Neural progenitor cell (in vitro differentiated cells): ENCODE measurements at regions not wholly inside any gene's neighbourhood (a gene's known extent, or its start where the extent isn't known, plus 50 kb on each side); places are given as distances from the start of the nearest gene placed in this dataset.

Experiments used
- DNase-seq: peaks from one replicate; pipeline ENCODE4 v3.0.0-alpha.2; 2016; ENCODE audit warnings: low spot score
- H2AFZ ChIP-seq: fragments of 200-600 bp; sonication (generic); replicated peaks from 2 replicates; pipeline ENCODE4 v1.6.1; 2016; ENCODE audit warnings: antibody characterized with exemption
- H3F3A ChIP-seq: fragments of 200-600 bp; sonication (generic); 2 replicates; pipeline ENCODE4 v1.6.1; 2016; ENCODE audit warnings: antibody characterized with exemption, low read depth
- H3K27ac ChIP-seq: fragments of 200-600 bp; sonication (generic); 2 replicates; pipeline ENCODE4 v1.5.1; 2016; ENCODE audit warnings: mild to moderate bottlenecking
- H3K27me3 ChIP-seq: fragments of 200-600 bp; sonication (generic); 2 replicates; pipeline ENCODE4 v1.6.1; 2016; ENCODE audit warnings: mild to moderate bottlenecking, moderate library complexity
- H3K36me3 ChIP-seq: fragments of 200-600 bp; sonication (generic); 2 replicates; pipeline ENCODE4 v1.5.1; 2016
- H3K4me1 ChIP-seq: fragments of 200-600 bp; sonication (generic); 2 replicates; pipeline ENCODE4 v1.6.1; 2016; ENCODE audit warnings: mixed run types
- H3K4me2 ChIP-seq: fragments of 200-600 bp; sonication (generic); 2 replicates; pipeline ENCODE4 v1.6.1; 2016
- H3K4me3 ChIP-seq: fragments of 200-600 bp; sonication (generic); 2 replicates; pipeline ENCODE4 v1.5.1; 2016
- H3K79me2 ChIP-seq: fragments of 200-600 bp; sonication (generic); 2 replicates; pipeline ENCODE4 v1.6.1; 2016; ENCODE audit warnings: low read depth
- H3K9ac ChIP-seq: fragments of 200-600 bp; sonication (generic); 2 replicates; pipeline ENCODE4 v1.6.1; 2016
- H3K9me3 ChIP-seq: fragments of 200-600 bp; sonication (generic); 2 replicates; pipeline ENCODE4 v1.5.1; 2016; ENCODE audit warnings: low read depth
- H4K20me1 ChIP-seq: fragments of 200-600 bp; sonication (generic); 2 replicates; pipeline ENCODE4 v1.6.1; 2016; ENCODE audit warnings: low read depth
- H3K27ac Mint-ChIP-seq: 3 replicates; pipeline ENCODE4 v1.8.0; 2021; ENCODE audit warnings: mixed read lengths
- H3K27me3 Mint-ChIP-seq: 2 replicates; pipeline ENCODE4 v1.8.0; 2022; ENCODE audit warnings: low read depth, mild to moderate bottlenecking, inconsistent platforms, moderate library complexity, mixed read lengths; ENCODE audit not compliant: insufficient read depth
- H3K36me3 Mint-ChIP-seq: 3 replicates; pipeline ENCODE4 v1.8.0; 2021; ENCODE audit warnings: mixed read lengths
- H3K4me1 Mint-ChIP-seq: 3 replicates; pipeline ENCODE4 v1.8.0; 2021; ENCODE audit warnings: mixed read lengths
- H3K4me3 Mint-ChIP-seq: 3 replicates; pipeline ENCODE4 v1.8.0; 2021; ENCODE audit warnings: mild to moderate bottlenecking, moderate library complexity, mixed read lengths
- H3K9me3 Mint-ChIP-seq: 3 replicates; pipeline ENCODE4 v1.8.0; 2020; ENCODE audit warnings: mixed read lengths
- CTCF ChIP-seq: fragments of 200-600 bp; sonication (generic); IDR thresholded peaks from 2 replicates; pipeline ENCODE4 v1.5.1; 2017; ENCODE audit warnings: antibody characterized with exemption, mild to moderate bottlenecking
- EZH2 ChIP-seq: fragments of 200-600 bp; sonication (generic); IDR thresholded peaks from 2 replicates; pipeline ENCODE4 v1.6.1; 2017; ENCODE audit warnings: antibody characterized with exemption, mild to moderate bottlenecking, moderate library complexity
- EZH2phosphoT487 ChIP-seq: fragments of 200-600 bp; sonication (generic); IDR thresholded peaks from 2 replicates; pipeline ENCODE4 v1.6.1; 2017; ENCODE audit warnings: antibody characterized with exemption

- no peaks in the 10 kb centered on the region for H3K9me3 Mint-ChIP-seq
- Histone ChIP-seq H3K9me3 (no peaks in the 10 kb centered on the region), H4K20me1 (no peaks in the 10 kb centered on the region), H2AFZ (no peak overlapping the region), H3K4me2 (no peak overlapping the region), H3F3A (no peaks in the 10 kb centered on the region), H3K4me1 (no peaks in the 10 kb centered on the region), H3K4me3 (no peak overlapping the region), H3K36me3 (no peaks in the 10 kb centered on the region), H3K27ac (no peak overlapping the region), H3K27me3 (no peaks in the 10 kb centered on the region), H3K9ac (no peak overlapping the region), H3K79me2 (no peaks in the 10 kb centered on the region)
- H3K36me3 Mint-ChIP-seq = no peaks in the 10 kb centered on the region
- H3K27me3 Mint-ChIP-seq = no peaks in the 10 kb centered on the region
- no peak for DNase-seq
- peaks cover 21% of the 10 kb centered on the region for H3K4me1 Mint-ChIP-seq
- no peak for TF ChIP-seq EZH2
- TF ChIP-seq EZH2phosphoT487 = no peak
- TF ChIP-seq CTCF = no peak
- no peak overlapping the region for H3K27ac Mint-ChIP-seq
- H3K4me3 Mint-ChIP-seq = no peak overlapping the region
These were observed 267.2 kb downstream of the SH3BP4 start for GRCh38 chr2:235219048-235219447.

GRCh38 chr2:235220331-235220730, 268.5 kb downstream of the SH3BP4 start:
- Mint-ChIP-seq H3K9me3 (no peaks in the 10 kb centered on the region), H3K27me3 (no peaks in the 10 kb centered on the region), H3K4me1 (peaks cover 21% of the 10 kb centered on the region), H3K4me3 (no peak overlapping the region), H3K36me3 (no peaks in the 10 kb centered on the region), H3K27ac (no peak overlapping the region)
- no peaks in the 10 kb centered on the region for H3F3A ChIP-seq
- H2AFZ ChIP-seq = no peak overlapping the region
- no peaks in the 10 kb centered on the region for H3K9me3 ChIP-seq
- no peak overlapping the region for H3K27ac ChIP-seq
- no peak overlapping the region for H3K9ac ChIP-seq
- TF ChIP-seq EZH2 = no peak
- no peak for TF ChIP-seq CTCF
- TF ChIP-seq EZH2phosphoT487 = no peak
- no peak overlapping the region for H3K4me3 ChIP-seq
- H3K27me3 ChIP-seq = no peaks in the 10 kb centered on the region
- no peaks in the 10 kb centered on the region for H3K36me3 ChIP-seq
- H3K4me1 ChIP-seq = no peaks in the 10 kb centered on the region
- no peaks in the 10 kb centered on the region for H3K79me2 ChIP-seq
- H3K4me2 ChIP-seq = no peak overlapping the region
- H4K20me1 ChIP-seq = no peaks in the 10 kb centered on the region
- DNase-seq = no peak

- H3K27me3 Mint-ChIP-seq = peaks cover 4% of the 10 kb centered on the region
- Histone ChIP-seq H3K9ac (no peak overlapping the region), H2AFZ (no peak overlapping the region), H3K9me3 (no peaks in the 10 kb centered on the region), H3F3A (no peaks in the 10 kb centered on the region), H3K36me3 (no peaks in the 10 kb centered on the region), H3K4me1 (no peaks in the 10 kb centered on the region), H3K79me2 (no peaks in the 10 kb centered on the region), H3K4me2 (no peak overlapping the region), H3K27ac (no peak overlapping the region), H3K27me3 (no peaks in the 10 kb centered on the region), H4K20me1 (no peaks in the 10 kb centered on the region), H3K4me3 (no peak overlapping the region)
- H3K4me3 Mint-ChIP-seq = no peak overlapping the region
- peaks cover 12% of the 10 kb centered on the region for H3K4me1 Mint-ChIP-seq
- TF ChIP-seq CTCF = no peak
- no peak for TF ChIP-seq EZH2
- TF ChIP-seq EZH2phosphoT487 = no peak
- H3K36me3 Mint-ChIP-seq = no peaks in the 10 kb centered on the region
- H3K9me3 Mint-ChIP-seq = no peaks in the 10 kb centered on the region
- DNase-seq = no peak
- no peak overlapping the region for H3K27ac Mint-ChIP-seq
These were observed 270.8 kb upstream of the AGAP1 start for GRCh38 chr2:235223011-235223410.

- Histone ChIP-seq H3F3A (no peaks in the 10 kb centered on the region), H3K79me2 (no peaks in the 10 kb centered on the region), H3K9me3 (no peaks in the 10 kb centered on the region), H3K27me3 (no peaks in the 10 kb centered on the region), H3K4me3 (no peak overlapping the region), H3K4me1 (no peaks in the 10 kb centered on the region), H3K36me3 (no peaks in the 10 kb centered on the region), H2AFZ (no peak overlapping the region), H3K9ac (no peak overlapping the region), H4K20me1 (no peaks in the 10 kb centered on the region), H3K27ac (no peak overlapping the region), H3K4me2 (no peak overlapping the region)
- Mint-ChIP-seq H3K27ac (no peak overlapping the region), H3K4me1 (peaks cover 4% of the 10 kb centered on the region), H3K4me3 (no peak overlapping the region), H3K27me3 (peaks cover 4% of the 10 kb centered on the region), H3K9me3 (no peaks in the 10 kb centered on the region), H3K36me3 (no peaks in the 10 kb centered on the region)
- TF ChIP-seq CTCF = no peak
- no peak for TF ChIP-seq EZH2
- TF ChIP-seq EZH2phosphoT487 = no peak
- DNase-seq = no peak
These were observed 269.4 kb upstream of the AGAP1 start for GRCh38 chr2:235224410-235224809.
